ENCODE measurements at regions not wholly inside any gene's neighbourhood (a gene's known extent, or its start where the extent isn't known, plus 50 kb on each side); places are given as distances from the start of the nearest gene placed in this dataset.

DNA sequence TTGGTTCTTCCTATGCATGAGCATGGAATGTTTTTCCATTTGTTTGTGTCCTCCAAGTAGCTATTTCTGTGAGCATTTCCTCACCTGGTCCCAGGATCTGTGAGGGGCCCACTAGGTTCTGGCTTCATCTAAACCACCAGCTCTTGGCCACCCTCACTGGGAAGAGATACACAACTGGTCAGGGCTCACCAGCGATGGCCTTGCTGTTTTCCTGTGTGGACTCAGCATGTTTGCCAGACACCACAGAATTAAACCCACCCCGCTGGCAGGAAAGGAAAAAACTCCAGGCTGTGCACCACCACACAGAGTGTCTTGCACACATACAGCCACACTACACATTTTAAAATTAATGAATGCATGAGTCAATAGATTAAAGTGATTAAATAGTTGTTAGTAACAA is 65.1 kb upstream of the NXT1 start:
- 92% methylated on average over 2 of the region's 2 CpGs for WGBS
- no peaks in the 10 kb centered on the region for H3K27me3 ChIP-seq (replicated peaks; ENCODE audit: insufficient read depth)
- intact Hi-C loops (cut with DNase I): no loop called here
- H3K9me3 ChIP-seq: no peaks in the 10 kb centered on the region
- no peaks in the 10 kb centered on the region for H3K36me3 ChIP-seq
- H3K4me1 ChIP-seq (replicated peaks): no peaks in the 10 kb centered on the region
- H3K4me3 ChIP-seq: no peak overlapping the region
- no peak for DNase-seq (ENCODE audit: low spot score)
- no peak overlapping the region for H3K27ac ChIP-seq
- TF ChIP-seq POLR2AphosphoS5 (IDR thresholded peaks at IDR 0.05) (no peak), POLR2A (IDR thresholded peaks at IDR 0.05) (no peak)
- TF ChIP-seq, protein P1, sequence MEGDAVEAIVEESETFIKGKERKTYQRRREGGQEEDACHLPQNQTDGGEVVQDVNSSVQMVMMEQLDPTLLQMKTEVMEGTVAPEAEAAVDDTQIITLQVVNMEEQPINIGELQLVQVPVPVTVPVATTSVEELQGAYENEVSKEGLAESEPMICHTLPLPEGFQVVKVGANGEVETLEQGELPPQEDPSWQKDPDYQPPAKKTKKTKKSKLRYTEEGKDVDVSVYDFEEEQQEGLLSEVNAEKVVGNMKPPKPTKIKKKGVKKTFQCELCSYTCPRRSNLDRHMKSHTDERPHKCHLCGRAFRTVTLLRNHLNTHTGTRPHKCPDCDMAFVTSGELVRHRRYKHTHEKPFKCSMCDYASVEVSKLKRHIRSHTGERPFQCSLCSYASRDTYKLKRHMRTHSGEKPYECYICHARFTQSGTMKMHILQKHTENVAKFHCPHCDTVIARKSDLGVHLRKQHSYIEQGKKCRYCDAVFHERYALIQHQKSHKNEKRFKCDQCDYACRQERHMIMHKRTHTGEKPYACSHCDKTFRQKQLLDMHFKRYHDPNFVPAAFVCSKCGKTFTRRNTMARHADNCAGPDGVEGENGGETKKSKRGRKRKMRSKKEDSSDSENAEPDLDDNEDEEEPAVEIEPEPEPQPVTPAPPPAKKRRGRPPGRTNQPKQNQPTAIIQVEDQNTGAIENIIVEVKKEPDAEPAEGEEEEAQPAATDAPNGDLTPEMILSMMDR (IDR thresholded peaks at IDR 0.05): no peak

DNA sequence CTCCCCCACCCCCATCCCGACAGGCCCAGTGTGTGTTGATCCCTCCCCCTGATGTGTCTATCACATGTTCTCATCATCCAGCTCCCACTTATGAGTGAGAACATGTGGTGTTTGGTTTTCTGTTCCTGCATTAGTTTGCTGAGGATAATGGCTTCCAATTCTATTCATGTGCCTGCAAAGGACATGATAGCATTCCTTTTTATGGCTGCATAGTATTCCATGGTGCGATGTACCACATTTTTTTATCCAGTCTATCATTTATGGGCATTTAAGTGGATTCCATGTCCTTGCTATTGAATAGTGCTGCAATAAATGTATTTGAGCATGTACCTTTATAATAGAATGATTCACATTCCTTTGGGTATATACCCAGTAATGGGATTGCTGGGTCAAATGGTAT is 66.6 kb upstream of the NXT1 start:
- intact Hi-C loops (cut with DNase I): no loop called here
- no peak overlapping the region for H3K4me3 ChIP-seq

DNA sequence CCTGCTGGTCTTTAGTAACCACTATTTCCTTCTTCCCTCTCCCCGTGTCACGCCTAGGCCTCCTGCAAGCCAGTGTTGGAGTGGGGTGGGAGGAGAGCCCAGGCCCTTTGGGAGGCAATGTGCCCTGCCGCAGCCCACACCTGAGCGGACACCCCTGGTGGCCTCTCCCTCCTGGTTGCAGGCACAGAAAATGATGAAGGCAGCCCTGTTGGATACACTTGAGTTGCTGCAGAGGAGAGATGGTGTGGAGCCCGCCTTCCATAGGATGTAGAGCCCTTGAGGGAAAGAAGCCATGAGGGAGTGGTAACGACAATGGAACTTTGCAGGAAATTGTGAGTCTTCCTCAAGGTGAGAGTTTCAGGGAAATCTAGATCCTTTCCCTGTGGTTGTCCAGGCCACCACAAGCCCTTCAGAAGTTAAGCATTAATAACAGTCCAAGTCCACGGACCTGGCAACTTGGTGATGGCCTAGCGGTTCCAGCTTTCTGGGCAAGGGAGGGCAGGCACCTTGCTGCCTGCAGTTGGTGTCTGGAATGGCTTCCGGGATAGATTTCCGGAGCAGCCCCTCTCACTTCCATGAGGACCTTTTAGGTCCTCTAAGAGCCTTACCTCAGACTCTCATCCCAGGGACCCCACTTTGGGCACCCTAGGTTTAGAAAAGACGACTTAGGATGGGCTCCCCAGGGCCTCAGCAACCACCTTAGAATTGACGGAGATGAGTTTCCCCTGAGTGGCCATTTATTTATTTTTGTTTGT is 67.3 kb upstream of the NXT1 start:
- WGBS: 88% methylated on average over 12 of the region's 12 CpGs
- TF ChIP-seq POLR2A (IDR thresholded peaks at IDR 0.05) (no peak), POLR2AphosphoS5 (IDR thresholded peaks at IDR 0.05) (no peak)
- TF ChIP-seq, protein P1 (IDR thresholded peaks at IDR 0.05): no peak
- Histone ChIP-seq H3K27ac (no peak overlapping the region), H3K36me3 (no peaks in the 10 kb centered on the region), H3K9me3 (no peaks in the 10 kb centered on the region), H3K4me1 (replicated peaks) (no peaks in the 10 kb centered on the region), H3K4me3 (no peak overlapping the region), H3K27me3 (replicated peaks; ENCODE audit: insufficient read depth) (no peaks in the 10 kb centered on the region)
- intact Hi-C loops (cut with DNase I): no loop called here
- DNase-seq (ENCODE audit: low spot score): no peak

More for the DNA sequence above, 66.6 kb upstream of the NXT1 start:
- no peaks in the 10 kb centered on the region for H3K4me1 ChIP-seq (replicated peaks)
- H3K9me3 ChIP-seq: no peaks in the 10 kb centered on the region
- TF ChIP-seq, protein P1 (IDR thresholded peaks at IDR 0.05): no peak
- no peak for TF ChIP-seq POLR2A (IDR thresholded peaks at IDR 0.05)
- no peak for TF ChIP-seq POLR2AphosphoS5 (IDR thresholded peaks at IDR 0.05)
- H3K27ac ChIP-seq: no peak overlapping the region
- no peak for DNase-seq (ENCODE audit: low spot score)
- H3K27me3 ChIP-seq (replicated peaks; ENCODE audit: insufficient read depth): no peaks in the 10 kb centered on the region
- no peaks in the 10 kb centered on the region for H3K36me3 ChIP-seq
- WGBS: 87% methylated on average over 2 of the region's 2 CpGs

DNA sequence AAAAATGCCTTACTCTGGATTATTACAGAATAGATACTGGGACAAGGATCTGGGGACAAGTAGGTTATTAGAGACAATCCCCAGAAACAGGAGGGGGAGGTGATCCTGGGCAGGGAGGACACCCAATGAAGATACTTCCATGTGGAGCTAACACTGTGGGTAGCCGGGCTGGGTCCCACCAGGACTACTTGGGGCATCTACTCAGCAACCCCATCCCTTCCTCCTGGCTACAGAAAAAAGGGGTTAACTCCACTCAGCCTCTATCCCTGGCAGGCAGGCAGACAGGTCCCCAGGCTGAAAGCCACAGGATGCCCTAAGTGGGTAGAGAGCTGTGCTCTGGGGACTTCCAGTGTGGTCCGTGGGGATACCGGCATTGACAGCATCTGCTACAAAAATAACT is 68.0 kb upstream of the NXT1 start:
- TF ChIP-seq POLR2A (IDR thresholded peaks at IDR 0.05): no peak
- no peak for TF ChIP-seq POLR2AphosphoS5 (IDR thresholded peaks at IDR 0.05)
- TF ChIP-seq, protein P1 (IDR thresholded peaks at IDR 0.05): no peak
- no peaks in the 10 kb centered on the region for H3K4me1 ChIP-seq (replicated peaks)
- no peaks in the 10 kb centered on the region for H3K36me3 ChIP-seq
- H3K27me3 ChIP-seq (replicated peaks; ENCODE audit: insufficient read depth): no peaks in the 10 kb centered on the region
- H3K9me3 ChIP-seq: no peaks in the 10 kb centered on the region
- intact Hi-C loops (cut with DNase I): no loop called here
- no peak overlapping the region for H3K4me3 ChIP-seq
- no peak for DNase-seq (ENCODE audit: low spot score)
- H3K27ac ChIP-seq: no peak overlapping the region
- WGBS: 88% methylated on average over 3 of the region's 3 CpGs

DNA sequence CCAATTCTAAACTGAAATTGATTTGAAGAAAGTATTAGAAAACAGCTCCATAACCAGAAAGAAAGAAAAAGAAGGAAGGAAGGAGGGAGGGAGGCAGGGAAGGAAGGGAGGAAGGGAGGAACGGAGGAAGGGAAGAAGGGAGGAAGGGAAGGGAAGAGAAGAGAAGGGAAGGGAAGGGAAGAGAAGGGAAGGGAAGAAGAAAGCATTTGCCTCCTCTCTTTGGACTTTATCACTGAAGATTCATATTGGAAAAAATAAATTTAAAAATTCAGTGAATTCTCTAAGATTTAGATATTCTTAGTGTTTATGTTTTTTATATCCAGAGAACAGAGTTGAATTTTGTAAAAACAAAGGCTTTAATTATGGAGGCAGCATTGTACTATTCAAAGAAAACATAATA is 68.5 kb upstream of the NXT1 start:
- intact Hi-C loops (cut with DNase I): no loop called here
- Histone ChIP-seq H3K27ac (no peak overlapping the region), H3K4me1 (replicated peaks) (no peaks in the 10 kb centered on the region), H3K36me3 (no peaks in the 10 kb centered on the region), H3K4me3 (no peak overlapping the region), H3K9me3 (no peaks in the 10 kb centered on the region), H3K27me3 (replicated peaks; ENCODE audit: insufficient read depth) (no peaks in the 10 kb centered on the region)
- TF ChIP-seq POLR2A (IDR thresholded peaks at IDR 0.05) (no peak), POLR2AphosphoS5 (IDR thresholded peaks at IDR 0.05) (no peak)
- TF ChIP-seq, protein P1 (IDR thresholded peaks at IDR 0.05): no peak
- 58% methylated on average over 1 of the region's 1 CpG for WGBS
- no peak for DNase-seq (ENCODE audit: low spot score)
